HG02759 (cell line): ENCODE measurements at regions not wholly inside any gene's neighbourhood (a gene's known extent, or its start where the extent isn't known, plus 50 kb on each side); places are given as distances from the start of the nearest gene placed in this dataset.
"Not testable (repeated sequence)": the region's sequence is repeated elsewhere in the genome, so short reads cannot be mapped to it uniquely, and the experiment has no call there.

ENCODE experiments used
- ATAC-seq: cut with Tn5 transposase; IDR thresholded peaks from one replicate; pipeline ENCODE4 v1.9.1; 2021; ENCODE audit warnings: mild to moderate bottlenecking, moderate library complexity; ENCODE audit not compliant: unreplicated experiment

DNA sequence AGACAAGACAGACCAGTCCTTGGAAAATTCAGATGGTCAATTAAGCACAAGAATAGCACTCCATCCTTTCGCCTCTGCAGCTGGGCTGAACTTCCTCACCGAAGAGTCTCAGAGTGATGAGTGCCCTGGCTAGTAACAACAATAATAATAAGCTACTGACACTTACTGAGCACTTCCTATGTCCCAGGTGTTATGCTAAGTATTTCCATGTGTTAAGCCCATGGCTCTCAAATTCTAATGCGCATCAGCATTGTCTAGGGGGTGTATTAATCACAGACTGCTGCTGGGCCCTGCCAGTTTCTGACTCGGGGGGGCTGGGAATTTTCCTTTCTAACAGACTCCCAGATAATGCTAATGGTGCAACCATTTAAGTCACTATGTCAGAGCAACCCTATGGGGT, 118.2 kb upstream of the LRFN2 start:
- ATAC-seq = no peak

DNA sequence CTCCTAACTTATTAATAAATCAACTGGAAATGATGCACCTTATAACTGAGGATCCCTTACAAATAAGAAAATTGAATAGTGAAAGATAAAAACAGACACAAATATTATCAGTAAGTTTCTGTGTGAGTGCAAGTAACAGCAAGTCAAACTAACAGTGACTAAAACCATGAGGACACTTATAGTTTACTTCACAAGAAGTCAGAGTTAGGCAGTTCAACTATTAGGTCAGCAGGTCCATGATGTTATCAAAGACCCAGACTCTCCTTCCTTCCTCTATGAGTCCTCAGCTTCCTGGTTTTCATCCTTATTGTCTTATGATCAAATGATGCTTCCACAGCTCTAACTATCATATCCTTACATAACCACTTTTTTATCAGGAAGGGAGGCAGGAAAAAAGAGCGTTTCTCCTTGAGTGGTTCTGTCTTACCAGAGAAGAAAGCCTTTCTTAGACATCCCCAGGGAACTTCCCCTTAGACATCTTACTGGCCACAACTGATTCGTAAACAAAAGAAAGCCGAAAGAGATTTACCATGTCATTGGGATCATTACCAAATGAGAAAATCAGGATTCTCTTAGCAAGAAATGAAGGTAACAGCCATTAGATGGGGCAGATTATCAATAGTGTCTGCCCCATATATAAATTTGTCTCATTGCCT, 114.3 kb upstream of the LRFN2 start:
- ATAC-seq = no peak

DNA sequence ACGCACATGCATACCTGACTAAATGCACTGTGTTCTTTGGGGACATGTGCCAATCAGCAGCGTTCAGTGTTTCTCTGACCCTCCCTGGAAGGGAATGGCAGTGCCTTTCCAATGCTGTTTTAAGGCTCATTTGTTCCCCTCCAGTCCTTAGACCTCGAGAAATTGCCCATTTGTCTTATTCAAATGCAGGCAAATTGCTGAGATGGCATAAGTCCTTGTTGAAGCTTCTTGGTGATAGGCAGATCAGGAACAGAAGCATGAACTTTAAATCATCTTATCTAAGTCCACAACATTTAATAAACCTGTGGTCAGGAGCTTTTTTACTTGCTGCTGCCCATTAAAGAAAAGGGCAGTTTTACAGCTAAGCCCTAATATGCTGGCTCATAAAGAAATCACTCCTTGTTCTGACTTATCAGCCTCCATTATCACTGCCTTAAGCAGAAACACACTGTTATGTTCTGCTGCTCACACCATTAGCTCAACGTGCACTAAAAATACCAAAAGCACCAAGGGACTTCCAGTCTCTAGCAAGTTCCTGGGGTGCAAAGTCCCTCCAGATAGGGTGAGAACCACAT, 112.9 kb upstream of the LRFN2 start:
- ATAC-seq = no peak

DNA sequence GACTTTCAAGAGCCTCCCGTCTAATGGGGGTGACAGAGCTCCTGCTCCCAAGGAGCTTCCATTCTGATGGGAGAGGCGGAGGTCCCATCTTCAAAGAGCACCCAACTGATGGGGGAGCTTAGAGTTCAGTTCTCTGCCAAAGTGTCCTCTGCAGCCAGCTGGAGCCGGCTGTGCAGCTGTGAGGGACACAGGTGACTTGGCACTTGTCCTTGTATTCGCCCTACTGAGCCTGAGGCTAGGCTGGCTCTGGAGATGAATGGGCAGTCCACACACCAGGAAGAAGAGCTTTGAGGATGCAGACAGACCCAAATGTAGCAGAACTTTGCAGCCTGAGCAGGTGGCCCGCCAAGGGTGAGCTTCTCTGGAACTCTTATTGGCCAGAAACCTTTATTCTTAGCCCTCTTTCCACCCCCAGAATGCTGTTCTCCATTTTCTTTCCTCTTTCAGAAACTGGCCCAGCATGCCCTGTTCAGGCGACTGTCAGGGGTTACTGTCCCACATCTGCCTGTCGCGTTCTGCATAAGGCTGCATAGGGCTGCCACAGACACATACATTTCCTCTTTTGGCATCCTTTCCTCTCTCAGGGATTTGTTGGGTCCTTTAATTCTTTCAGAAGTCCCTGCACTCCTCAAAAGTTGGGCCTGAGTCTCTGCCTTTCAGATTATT, 108.7 kb upstream of the LRFN2 start:
- no peak for ATAC-seq

DNA sequence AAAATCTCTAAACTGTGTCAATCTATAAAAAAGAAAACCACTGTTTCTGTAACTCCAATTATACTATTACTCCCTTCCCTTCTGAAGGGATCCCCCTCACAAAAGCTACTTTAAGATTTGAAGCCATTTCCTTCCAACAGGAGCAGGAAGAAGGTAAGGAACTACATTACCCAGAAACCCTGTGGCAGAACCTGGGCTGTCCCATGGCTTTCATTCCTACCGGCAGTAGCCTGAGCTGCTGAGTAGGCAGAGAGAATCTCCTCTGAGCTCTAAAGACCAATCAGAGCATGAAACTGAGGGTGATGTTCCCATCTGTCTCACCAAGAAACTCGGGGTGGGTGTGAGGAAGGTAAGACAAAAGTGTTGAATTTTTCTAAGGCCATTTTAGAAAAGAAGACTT, 108.0 kb upstream of the LRFN2 start:
- ATAC-seq = no peak

DNA sequence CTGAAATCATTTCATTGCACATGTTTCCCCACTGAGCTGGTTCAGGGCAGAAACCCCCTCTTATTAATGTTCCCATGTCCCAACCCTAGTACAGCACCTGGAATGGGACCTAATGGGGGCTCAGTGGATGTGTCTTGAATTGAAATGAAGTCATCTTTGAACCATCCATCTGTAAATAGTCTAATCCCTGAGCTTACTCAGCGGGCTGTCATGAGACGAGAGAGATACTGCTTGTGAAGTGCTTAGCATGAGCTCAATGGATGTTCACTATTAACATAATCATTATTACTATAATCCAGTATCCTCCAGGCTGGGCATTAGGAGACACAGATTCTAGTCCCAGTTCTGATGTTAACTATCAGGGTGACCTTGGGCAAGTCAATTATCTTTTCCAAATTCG, 106.6 kb upstream of the LRFN2 start:
- no peak for ATAC-seq

DNA sequence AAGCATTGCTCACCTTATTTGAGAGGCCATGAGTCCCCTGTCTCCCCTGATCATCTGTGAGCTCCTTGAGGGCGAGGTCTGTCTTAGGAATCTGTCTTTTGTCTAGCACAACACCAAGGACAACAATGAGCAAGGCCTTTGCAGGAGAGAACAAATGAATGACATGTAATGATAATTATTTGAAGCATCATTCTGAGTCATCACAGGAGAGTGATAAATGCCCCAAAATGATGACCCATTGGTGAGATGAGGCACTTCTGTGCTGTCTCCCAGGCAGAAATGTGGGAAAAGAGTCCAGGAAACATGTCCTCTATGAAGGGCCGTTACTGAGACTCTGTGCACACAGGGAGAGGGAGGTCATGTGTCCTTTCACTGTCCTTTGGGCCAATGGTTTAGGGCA, 105.2 kb upstream of the LRFN2 start:
- ATAC-seq = no peak

DNA sequence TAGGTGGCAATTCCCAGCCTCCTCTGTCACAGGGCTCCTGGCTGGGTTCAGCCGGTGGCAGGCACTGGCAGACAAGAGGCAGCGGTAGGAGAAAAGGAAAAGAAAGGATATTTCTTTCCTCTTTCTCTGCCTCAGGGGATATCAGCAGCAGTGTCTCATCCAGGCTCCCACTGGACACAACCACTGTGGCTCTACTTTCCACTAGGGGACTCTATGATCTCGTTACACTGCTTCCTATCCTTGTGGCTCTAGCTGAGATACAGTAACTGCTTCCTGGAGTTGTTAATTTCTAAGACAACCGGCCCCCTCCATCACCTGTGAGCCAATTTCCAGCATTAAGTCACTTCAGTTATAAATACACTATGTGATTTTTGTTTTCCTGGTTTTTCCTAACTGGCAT, 102.0 kb upstream of the LRFN2 start:
- ATAC-seq = no peak

DNA sequence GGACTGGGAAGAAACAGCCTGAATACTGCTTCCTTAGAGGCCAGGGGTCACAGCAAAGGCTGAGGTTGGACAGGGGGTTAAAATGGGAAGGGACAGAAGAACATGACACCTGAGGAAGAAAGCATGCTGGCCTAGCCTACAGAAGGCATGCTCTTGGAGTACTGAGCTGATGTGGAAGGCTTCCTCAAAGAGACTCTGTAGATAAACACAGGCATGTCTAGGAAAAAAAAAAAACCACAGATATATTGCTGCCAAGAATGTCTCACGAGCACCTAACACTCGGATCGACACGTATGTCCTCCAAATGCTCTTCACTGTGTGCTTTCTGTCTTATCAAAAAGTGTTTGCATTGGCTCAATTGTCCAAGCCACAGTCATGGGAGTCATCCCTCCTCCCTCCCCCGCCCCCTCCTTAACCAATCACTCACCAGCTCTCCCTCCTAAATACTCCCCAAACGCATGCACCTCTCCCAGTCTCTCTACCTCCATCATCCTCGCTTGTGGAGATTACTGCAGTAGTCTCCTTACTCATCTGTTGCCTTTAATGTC, 101.1 kb upstream of the LRFN2 start:
- no peak for ATAC-seq

GRCh38 chr6:40685862-40686261, 98.7 kb upstream of the LRFN2 start:
- ATAC-seq = no peak

- no peak for ATAC-seq
Observed at GRCh38 chr6:40681622-40682021, 94.5 kb upstream of the LRFN2 start.

DNA sequence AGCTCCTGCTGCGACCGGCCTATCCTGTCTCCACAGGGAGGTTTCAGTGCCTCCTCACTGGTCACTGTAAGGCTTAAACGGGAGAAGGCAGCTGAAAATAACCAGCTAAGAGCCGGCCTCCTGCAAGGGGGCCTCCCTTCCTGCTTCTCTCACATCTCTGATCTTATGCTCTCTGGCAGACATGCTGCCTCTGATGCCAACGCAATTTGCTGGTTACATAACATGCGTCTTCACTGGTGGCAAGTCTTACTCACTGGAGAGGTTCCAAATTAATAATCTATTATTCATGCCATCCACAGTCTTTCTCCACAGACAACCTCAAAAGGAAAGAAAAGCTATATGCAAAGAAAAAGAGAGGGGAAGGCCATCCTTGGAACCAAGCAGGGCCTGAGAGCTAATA, 91.8 kb upstream of the LRFN2 start:
- no peak for ATAC-seq

- no peak for ATAC-seq
Observed at GRCh38 chr6:40674170-40674569, 87.0 kb upstream of the LRFN2 start.

DNA sequence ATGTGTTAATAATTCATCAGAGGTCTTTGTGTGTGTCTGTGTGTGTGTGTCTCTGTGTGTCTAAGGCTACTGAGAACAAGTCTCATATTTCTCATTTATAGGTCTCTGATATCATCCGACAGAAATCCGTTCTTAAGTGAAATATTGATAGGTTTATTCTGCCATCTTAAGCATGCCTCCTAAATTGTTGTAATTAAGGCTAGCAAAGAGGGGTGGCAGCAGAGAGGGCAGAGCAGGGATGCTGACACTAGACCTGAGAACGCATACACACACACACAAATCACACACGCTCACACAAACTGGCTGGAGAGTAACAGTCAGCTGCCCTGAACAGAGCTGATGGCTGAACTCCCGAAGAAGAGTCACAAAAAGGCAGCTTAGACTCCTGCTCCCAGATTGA, 84.9 kb upstream of the LRFN2 start:
- ATAC-seq = no peak

DNA sequence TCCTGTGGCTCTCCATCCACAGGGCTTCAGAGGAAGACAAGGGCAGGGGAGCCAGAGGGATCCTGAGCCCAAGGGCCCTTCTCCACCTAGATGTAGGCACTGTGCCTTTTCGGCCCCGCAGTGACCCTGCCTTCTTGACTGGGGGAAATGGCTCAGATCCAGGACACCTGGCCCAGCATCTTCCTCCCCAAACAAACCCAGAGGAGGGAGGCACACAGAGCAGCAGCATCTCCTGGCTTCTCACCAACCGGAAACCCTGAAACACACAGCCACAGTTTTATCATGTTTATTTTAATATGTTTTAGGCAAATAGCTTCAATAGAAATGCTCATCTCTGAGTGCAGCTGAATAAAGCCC, 84.5 kb upstream of the LRFN2 start:
- no peak for ATAC-seq

- ATAC-seq = no peak
Observed at GRCh38 chr6:40671001-40671693, 84.0 kb upstream of the LRFN2 start.

GRCh38 chr6:40669343-40669742, 82.2 kb upstream of the LRFN2 start:
- no peak for ATAC-seq

DNA sequence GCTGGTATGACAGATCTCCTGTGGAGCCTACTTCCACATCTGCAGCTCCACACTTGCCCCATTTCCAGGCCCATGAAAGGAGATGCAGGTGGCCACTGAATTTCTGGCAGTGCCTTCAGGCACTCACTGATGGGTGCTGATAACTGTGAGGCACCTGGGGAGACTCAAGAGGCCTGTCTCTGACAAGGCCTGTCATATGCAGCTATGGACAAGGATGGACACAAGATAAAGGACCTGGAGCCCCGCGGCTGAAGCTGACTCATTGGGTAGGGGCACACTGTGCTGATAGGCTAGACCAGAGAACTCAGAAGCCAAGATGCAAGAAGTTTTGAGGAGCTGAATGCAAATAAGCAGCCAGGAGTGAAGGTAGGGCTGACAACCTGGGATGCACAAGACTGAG, 81.0 kb upstream of the LRFN2 start:
- no peak for ATAC-seq

DNA sequence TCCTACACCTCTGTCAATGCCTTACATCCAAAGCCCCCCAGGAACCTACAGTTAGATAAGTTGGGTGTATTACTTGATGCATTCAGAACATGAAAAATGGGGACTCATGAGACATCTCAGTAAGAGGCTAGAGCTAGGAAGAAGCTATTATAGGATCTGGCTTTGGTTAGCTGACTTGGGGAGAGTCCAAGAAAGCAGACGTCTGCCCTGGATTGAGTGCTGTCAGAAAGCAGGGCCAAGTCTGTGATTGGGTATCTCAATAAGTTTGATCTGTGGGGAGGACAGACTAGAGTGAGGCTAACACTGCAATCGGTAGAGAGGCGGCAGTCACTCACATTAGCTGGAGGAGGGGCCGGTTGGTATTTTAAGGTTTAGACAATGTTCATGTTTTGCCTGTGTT, 79.4 kb upstream of the LRFN2 start:
- no peak for ATAC-seq

- ATAC-seq = no peak
Observed at GRCh38 chr6:40661726-40662125, 74.6 kb upstream of the LRFN2 start.

GRCh38 chr6:40656772-40657171, 69.6 kb upstream of the LRFN2 start:
- ATAC-seq = not testable (repeated sequence)

- no peak for ATAC-seq
Observed at GRCh38 chr6:40654828-40655227, 67.7 kb upstream of the LRFN2 start.
